ENCODE measurements at regions not wholly inside any gene's neighbourhood (a gene's known extent, or its start where the extent isn't known, plus 50 kb on each side); places are given as distances from the start of the nearest gene placed in this dataset.

GRCh38 chr2:155651851-155652250 lies 680.7 kb downstream of the NR4A2 start:
- Histone ChIP-seq H3K56ac (ENCODE audit: extremely low read depth, insufficient read depth, low read length) (no peak overlapping the region), H4K5ac (ENCODE audit: low read depth, low read length) (no peak overlapping the region), H3K4ac (ENCODE audit: low read depth, low read length) (no peak overlapping the region), H4K20me1 (ENCODE audit: insufficient read depth, low read length) (no peaks in the 10 kb centered on the region), H2AK9ac (replicated peaks; ENCODE audit: low read depth, low read length, poor library complexity) (no peak overlapping the region), H2AK5ac (ENCODE audit: low read depth, low read length) (no peak overlapping the region), H3K4me3 (ENCODE audit: insufficient read depth, low read depth, low read length) (no peak overlapping the region), H3K18ac (ENCODE audit: low read depth, low read length) (no peak overlapping the region), H3K23ac (ENCODE audit: low read depth, low read length) (no peak overlapping the region), H3K9me3 (ENCODE audit: control insufficient read depth, insufficient read depth, low read length) (no peaks in the 10 kb centered on the region; the same call in 1 of the 2 replicates), H4K8ac (ENCODE audit: low read depth in 2 of 2, low read length in 2 of 2) (no peak overlapping the region), H2BK120ac (ENCODE audit: low read depth, low read length) (no peak overlapping the region), H3K9ac (ENCODE audit: low read depth, low read length) (no peak overlapping the region), H3K14ac (replicated peaks; ENCODE audit: low read depth, low read length) (no peak overlapping the region), H3K27me3 (ENCODE audit: control insufficient read depth, insufficient read depth, low read length) (no peaks in the 10 kb centered on the region), H2BK15ac (ENCODE audit: low read depth, low read length) (no peak overlapping the region), H2BK5ac (ENCODE audit: low read depth, low read length, poor library complexity, severe bottlenecking) (no peak overlapping the region), H2BK20ac (ENCODE audit: low read depth, low read length) (no peak overlapping the region), H3K36me3 (ENCODE audit: control insufficient read depth, insufficient read depth, low read length) (no peaks in the 10 kb centered on the region), H2AFZ (replicated peaks; ENCODE audit: low read length, poor library complexity) (no peak overlapping the region), H3K4me2 (ENCODE audit: low read depth, low read length) (no peak overlapping the region), H4K91ac (ENCODE audit: insufficient read depth, low read depth, low read length) (no peak overlapping the region), H3K9me1 (ENCODE audit: insufficient read depth, low read length) (no peaks in the 10 kb centered on the region), H3K27ac (ENCODE audit: insufficient read depth, low read length) (no peak overlapping the region), H3K79me1 (ENCODE audit: low read depth in 1 of 2, low read length in 2 of 2) (no peaks in the 10 kb centered on the region), H3K4me1 (ENCODE audit: control insufficient read depth, insufficient read depth, low read length) (no peaks in the 10 kb centered on the region)
- TF ChIP-seq MAFK (IDR thresholded peaks at IDR 0.05; ENCODE audit: low read depth, low read length) (no peak), CTCF (conservative IDR thresholded peaks at IDR 0.05; ENCODE audit: low read depth, low read length) (no peak)
- TF ChIP-seq, protein P1, sequence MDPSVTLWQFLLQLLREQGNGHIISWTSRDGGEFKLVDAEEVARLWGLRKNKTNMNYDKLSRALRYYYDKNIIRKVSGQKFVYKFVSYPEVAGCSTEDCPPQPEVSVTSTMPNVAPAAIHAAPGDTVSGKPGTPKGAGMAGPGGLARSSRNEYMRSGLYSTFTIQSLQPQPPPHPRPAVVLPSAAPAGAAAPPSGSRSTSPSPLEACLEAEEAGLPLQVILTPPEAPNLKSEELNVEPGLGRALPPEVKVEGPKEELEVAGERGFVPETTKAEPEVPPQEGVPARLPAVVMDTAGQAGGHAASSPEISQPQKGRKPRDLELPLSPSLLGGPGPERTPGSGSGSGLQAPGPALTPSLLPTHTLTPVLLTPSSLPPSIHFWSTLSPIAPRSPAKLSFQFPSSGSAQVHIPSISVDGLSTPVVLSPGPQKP (IDR thresholded peaks at IDR 0.05; ENCODE audit: borderline replicate concordance, low read depth, low read length) = no peak
- CTCF ChIA-PET = interaction anchor here (0.6 kb wide), 1 partner anchor 124 kb away, joined by 3 read pairs; no protein-coding TSS in a partner anchor
- no peak for DNase-seq
- no CpG with 5 or more reads among the region's 6 CpGs for WGBS, 2 experiments (ENCODE audit: extremely low coverage in 2 of 2, insufficient read length in 1 of 2)
- intact Hi-C loops (cut with micrococcal nuclease) (no loop called here), dilution Hi-C loops (cut with HindIII; ENCODE audit: low sequenced_read_pairs, unreplicated experiment) (no loop called here), in situ Hi-C loops (cut with MboI; ENCODE audit: low sequenced_read_pairs) (no loop called here)
- POLR2A ChIA-PET (ENCODE audit: unreplicated experiment) = no interaction called here
- no peak for ATAC-seq (ENCODE audit: low read depth)
- no TSS peak for BruUV-seq (replicated peaks)

Measured in IMR-90 (cell line).